ENCODE measurements at regions not wholly inside any gene's neighbourhood (a gene's known extent, or its start where the extent isn't known, plus 50 kb on each side); places are given as distances from the start of the nearest gene placed in this dataset.

- H3K27ac ChIP-seq (ENCODE audit: low read depth, low read length) = no peak overlapping the region
- H3K79me1 ChIP-seq (ENCODE audit: low read length) = no peaks in the 10 kb centered on the region
- no peak overlapping the region for H4K91ac ChIP-seq (ENCODE audit: low read depth, low read length)
- no peak overlapping the region for H2BK120ac ChIP-seq (ENCODE audit: insufficient read depth, low read length, poor library complexity)
- H3K4ac ChIP-seq (ENCODE audit: low read depth, low read length) = no peak overlapping the region
- H2BK12ac ChIP-seq (ENCODE audit: low read length) = no peak overlapping the region
- no peak overlapping the region for H2BK5ac ChIP-seq (ENCODE audit: low read depth, low read length, poor library complexity)
- H4K12ac ChIP-seq (ENCODE audit: low read depth, low read length) = no peak overlapping the region
- no CpG with 5 or more reads among the region's 5 CpGs for WGBS (ENCODE audit: extremely low coverage, insufficient coverage, insufficient read length)
- no peaks in the 10 kb centered on the region for H3K79me2 ChIP-seq (ENCODE audit: control insufficient read depth, insufficient read depth, low read length, poor library complexity)
- H3K27me3 ChIP-seq (ENCODE audit: insufficient read depth, low read length) = no peaks in the 10 kb centered on the region
- H3K4me1 ChIP-seq (ENCODE audit: control insufficient read depth in 1 of 2, insufficient read depth in 2 of 2, low read length in 2 of 2) = no peaks in the 10 kb centered on the region
- H3K23ac ChIP-seq (ENCODE audit: low read length) = no peak overlapping the region
- H3K9ac ChIP-seq (ENCODE audit: low read length) = no peak overlapping the region
- no peaks in the 10 kb centered on the region for H3K36me3 ChIP-seq (ENCODE audit: control insufficient read depth in 1 of 2, insufficient read depth in 2 of 2, low read length in 2 of 2)
- no peak overlapping the region for H3K4me3 ChIP-seq (ENCODE audit: low read depth, low read length)
- H3K14ac ChIP-seq (ENCODE audit: low read length) = no peak overlapping the region
- no peak overlapping the region for H3K18ac ChIP-seq (ENCODE audit: low read length)
- peaks cover 2% of the 10 kb centered on the region for H3K9me3 ChIP-seq (ENCODE audit: insufficient read depth, low read depth, low read length)
- DNase-seq = no peak
- no peak overlapping the region for H2AK5ac ChIP-seq (ENCODE audit: low read length)
- H3K4me2 ChIP-seq (ENCODE audit: low read length) = no peak overlapping the region
- H4K8ac ChIP-seq (ENCODE audit: low read depth, low read length) = no peak overlapping the region
- H2AFZ ChIP-seq (ENCODE audit: insufficient read depth, low read length, poor library complexity) = no peak overlapping the region
These were observed 60.0 kb upstream of the RGS21 start for GRCh38 chr1:192256674-192257334.

GRCh38 chr1:192260076-192260475 lies 56.7 kb upstream of the RGS21 start:
- Histone ChIP-seq H3K27ac (ENCODE audit: low read depth, low read length) (no peak overlapping the region), H3K23ac (ENCODE audit: low read length) (no peak overlapping the region), H4K8ac (ENCODE audit: low read depth, low read length) (no peak overlapping the region), H3K4ac (ENCODE audit: low read depth, low read length) (no peak overlapping the region), H3K9ac (ENCODE audit: low read length) (no peak overlapping the region), H3K4me2 (ENCODE audit: low read length) (no peak overlapping the region), H3K14ac (ENCODE audit: low read length) (no peak overlapping the region), H4K91ac (ENCODE audit: low read depth, low read length) (no peak overlapping the region), H3K18ac (ENCODE audit: low read length) (no peak overlapping the region), H2AK5ac (ENCODE audit: low read length) (no peak overlapping the region), H3K79me1 (ENCODE audit: low read length) (no peaks in the 10 kb centered on the region), H3K4me3 (ENCODE audit: low read depth, low read length) (no peak overlapping the region), H3K4me1 (ENCODE audit: control insufficient read depth in 1 of 2, insufficient read depth in 2 of 2, low read length in 2 of 2) (no peaks in the 10 kb centered on the region), H3K79me2 (ENCODE audit: control insufficient read depth, insufficient read depth, low read length, poor library complexity) (no peaks in the 10 kb centered on the region), H2BK120ac (ENCODE audit: insufficient read depth, low read length, poor library complexity) (no peak overlapping the region), H2AFZ (ENCODE audit: insufficient read depth, low read length, poor library complexity) (no peak overlapping the region), H2BK5ac (ENCODE audit: low read depth, low read length, poor library complexity) (no peak overlapping the region), H3K9me3 (ENCODE audit: insufficient read depth, low read depth, low read length) (no peaks in the 10 kb centered on the region), H2BK12ac (ENCODE audit: low read length) (no peak overlapping the region), H3K36me3 (ENCODE audit: control insufficient read depth in 1 of 2, insufficient read depth in 2 of 2, low read length in 2 of 2) (no peaks in the 10 kb centered on the region), H3K27me3 (ENCODE audit: insufficient read depth, low read length) (no peaks in the 10 kb centered on the region), H4K12ac (ENCODE audit: low read depth, low read length) (no peak overlapping the region)
- WGBS (ENCODE audit: extremely low coverage, insufficient coverage, insufficient read length) = no CpG with 5 or more reads among the region's 1 CpG
- DNase-seq = no peak

DNA sequence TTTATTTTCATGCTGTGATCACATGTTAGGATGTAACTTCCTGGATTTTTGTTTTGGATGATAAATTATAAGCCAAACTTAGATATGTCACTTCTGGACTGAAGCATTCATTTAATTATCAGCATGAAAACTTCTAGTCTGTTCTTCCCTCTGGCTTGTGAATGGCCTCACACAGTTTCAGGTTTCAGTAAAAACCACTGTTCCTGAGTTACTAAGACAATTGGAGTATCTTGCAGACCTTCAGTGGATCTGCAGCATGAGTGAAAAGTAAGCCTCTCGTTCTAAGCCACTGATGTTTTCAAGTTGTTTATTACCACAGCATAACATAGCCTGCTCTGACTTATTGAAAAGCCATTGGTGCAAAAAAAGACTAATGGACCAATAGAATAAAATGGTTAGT lies 55.3 kb upstream of the RGS21 start:
- Histone ChIP-seq H3K36me3 (ENCODE audit: control insufficient read depth in 1 of 2, insufficient read depth in 2 of 2, low read length in 2 of 2) (no peaks in the 10 kb centered on the region), H3K9me3 (ENCODE audit: insufficient read depth, low read depth, low read length) (no peaks in the 10 kb centered on the region), H3K27ac (ENCODE audit: low read depth, low read length) (no peak overlapping the region), H2AK5ac (ENCODE audit: low read length) (no peak overlapping the region), H3K4me2 (ENCODE audit: low read length) (no peak overlapping the region), H3K4me1 (ENCODE audit: control insufficient read depth in 1 of 2, insufficient read depth in 2 of 2, low read length in 2 of 2) (no peaks in the 10 kb centered on the region), H3K4ac (ENCODE audit: low read depth, low read length) (no peak overlapping the region), H2BK5ac (ENCODE audit: low read depth, low read length, poor library complexity) (no peak overlapping the region), H3K79me1 (ENCODE audit: low read length) (no peaks in the 10 kb centered on the region), H3K14ac (ENCODE audit: low read length) (no peak overlapping the region), H4K91ac (ENCODE audit: low read depth, low read length) (no peak overlapping the region), H2AFZ (ENCODE audit: insufficient read depth, low read length, poor library complexity) (no peak overlapping the region), H2BK12ac (ENCODE audit: low read length) (no peak overlapping the region), H3K79me2 (ENCODE audit: control insufficient read depth, insufficient read depth, low read length, poor library complexity) (no peaks in the 10 kb centered on the region), H4K12ac (ENCODE audit: low read depth, low read length) (no peak overlapping the region), H3K9ac (ENCODE audit: low read length) (no peak overlapping the region), H3K23ac (ENCODE audit: low read length) (no peak overlapping the region), H3K27me3 (ENCODE audit: insufficient read depth, low read length) (no peaks in the 10 kb centered on the region), H3K4me3 (ENCODE audit: low read depth, low read length) (no peak overlapping the region), H4K8ac (ENCODE audit: low read depth, low read length) (no peak overlapping the region), H2BK120ac (ENCODE audit: insufficient read depth, low read length, poor library complexity) (no peak overlapping the region), H3K18ac (ENCODE audit: low read length) (no peak overlapping the region)
- WGBS (ENCODE audit: extremely low coverage, insufficient coverage, insufficient read length) = no CpG with 5 or more reads among the region's 1 CpG
- no peak for DNase-seq

GRCh38 chr1:192263436-192263835 lies 53.4 kb upstream of the RGS21 start:
- H3K14ac ChIP-seq (ENCODE audit: low read length) = no peak overlapping the region
- no peak overlapping the region for H3K18ac ChIP-seq (ENCODE audit: low read length)
- no peak overlapping the region for H2BK120ac ChIP-seq (ENCODE audit: insufficient read depth, low read length, poor library complexity)
- H3K9ac ChIP-seq (ENCODE audit: low read length) = no peak overlapping the region
- no peak overlapping the region for H3K4me3 ChIP-seq (ENCODE audit: low read depth, low read length)
- no peaks in the 10 kb centered on the region for H3K36me3 ChIP-seq (ENCODE audit: control insufficient read depth in 1 of 2, insufficient read depth in 2 of 2, low read length in 2 of 2)
- H3K4me1 ChIP-seq (ENCODE audit: control insufficient read depth in 1 of 2, insufficient read depth in 2 of 2, low read length in 2 of 2) = no peaks in the 10 kb centered on the region
- no peaks in the 10 kb centered on the region for H3K79me1 ChIP-seq (ENCODE audit: low read length)
- H3K27ac ChIP-seq (ENCODE audit: low read depth, low read length) = no peak overlapping the region
- no peaks in the 10 kb centered on the region for H3K27me3 ChIP-seq (ENCODE audit: insufficient read depth, low read length)
- H3K4ac ChIP-seq (ENCODE audit: low read depth, low read length) = no peak overlapping the region
- H3K4me2 ChIP-seq (ENCODE audit: low read length) = no peak overlapping the region
- no CpG with 5 or more reads among the region's 2 CpGs for WGBS (ENCODE audit: extremely low coverage, insufficient coverage, insufficient read length)
- H4K8ac ChIP-seq (ENCODE audit: low read depth, low read length) = no peak overlapping the region
- H4K91ac ChIP-seq (ENCODE audit: low read depth, low read length) = no peak overlapping the region
- no peak overlapping the region for H2AK5ac ChIP-seq (ENCODE audit: low read length)
- no peak overlapping the region for H2BK5ac ChIP-seq (ENCODE audit: low read depth, low read length, poor library complexity)
- no peak overlapping the region for H3K23ac ChIP-seq (ENCODE audit: low read length)
- H2AFZ ChIP-seq (ENCODE audit: insufficient read depth, low read length, poor library complexity) = no peak overlapping the region
- H2BK12ac ChIP-seq (ENCODE audit: low read length) = no peak overlapping the region
- no peak for DNase-seq
- H4K12ac ChIP-seq (ENCODE audit: low read depth, low read length) = no peak overlapping the region
- no peaks in the 10 kb centered on the region for H3K79me2 ChIP-seq (ENCODE audit: control insufficient read depth, insufficient read depth, low read length, poor library complexity)
- no peaks in the 10 kb centered on the region for H3K9me3 ChIP-seq (ENCODE audit: insufficient read depth, low read depth, low read length)

Measured in trophoblast cell (in vitro differentiated cells and primary cell).